CMK (cell line): ENCODE measurements at regions not wholly inside any gene's neighbourhood (a gene's known extent, or its start where the extent isn't known, plus 50 kb on each side); places are given as distances from the start of the nearest gene placed in this dataset.
"Not testable (repeated sequence)": the region's sequence is repeated elsewhere in the genome, so short reads cannot be mapped to it uniquely, and the experiment has no call there.

Experiments
- DNase-seq: peaks from one replicate; pipeline ENCODE4 v3.0.0-alpha.2; 2010; ENCODE audit warnings: low read depth

- DNase-seq, result no peak
Measured at GRCh38 chr7:131849472-131849871, 293.0 kb upstream of the PODXL start.

- no peak for DNase-seq
Measured at GRCh38 chr7:131848033-131848432, 291.6 kb upstream of the PODXL start.

- DNase-seq, result no peak
Measured at GRCh38 chr7:131845573-131846314, 289.3 kb upstream of the PODXL start.

- no peak for DNase-seq
Measured at GRCh38 chr7:131844369-131844768, 287.9 kb upstream of the PODXL start.

GRCh38 chr7:131843898-131844331 is 287.5 kb upstream of the PODXL start:
- DNase-seq, result no peak

GRCh38 chr7:131839967-131840690 is 283.7 kb upstream of the PODXL start:
- no peak for DNase-seq

GRCh38 chr7:131836733-131837132 is 280.3 kb upstream of the PODXL start:
- DNase-seq, result no peak

- no peak for DNase-seq
Measured at GRCh38 chr7:131835141-131835540, 278.7 kb upstream of the PODXL start.

GRCh38 chr7:131830681-131831080 is 274.3 kb upstream of the PODXL start:
- DNase-seq, result no peak

GRCh38 chr7:131829947-131830558 is 273.6 kb upstream of the PODXL start:
- DNase-seq, result no peak

- no peak for DNase-seq
Measured at GRCh38 chr7:131827421-131827820, 271.0 kb upstream of the PODXL start.

- no peak for DNase-seq
Measured at GRCh38 chr7:131826960-131827359, 270.5 kb upstream of the PODXL start.

GRCh38 chr7:131823961-131824440 is 267.6 kb upstream of the PODXL start:
- not testable (repeated sequence) for DNase-seq

GRCh38 chr7:131819891-131820290 is 263.5 kb upstream of the PODXL start:
- DNase-seq, result no peak

- DNase-seq, result no peak
Measured at GRCh38 chr7:131816391-131817007, 260.1 kb upstream of the PODXL start.

- DNase-seq, result no peak
Measured at GRCh38 chr7:131808736-131809135, 252.3 kb upstream of the PODXL start.

GRCh38 chr7:131808156-131808555 is 251.7 kb upstream of the PODXL start:
- DNase-seq, result not testable (repeated sequence)

- DNase-seq, result no peak
Measured at GRCh38 chr7:131803816-131804215, 247.4 kb upstream of the PODXL start.

- DNase-seq, result no peak
Measured at GRCh38 chr7:131802195-131802864, 245.9 kb upstream of the PODXL start.

GRCh38 chr7:131800531-131800930 is 244.1 kb upstream of the PODXL start:
- no peak for DNase-seq

GRCh38 chr7:131800008-131800407 is 243.6 kb upstream of the PODXL start:
- no peak for DNase-seq

GRCh38 chr7:131797841-131798240 is 241.4 kb upstream of the PODXL start:
- no peak for DNase-seq
